DND-41 (cell line): ENCODE measurements at regions not wholly inside any gene's neighbourhood (a gene's known extent, or its start where the extent isn't known, plus 50 kb on each side); places are given as distances from the start of the nearest gene placed in this dataset.

Experiments
- CTCF ChIP-seq: IDR thresholded peaks from 2 replicates; pipeline ENCODE4 v1.5.1; 2012; ENCODE audit warnings: borderline replicate concordance, low read length, moderate library complexity, mild to moderate bottlenecking; ENCODE audit not compliant: poor library complexity, severe bottlenecking; ENCODE audit errors: extremely low read depth
- EZH2 ChIP-seq: IDR thresholded peaks from 3 replicates; pipeline ENCODE4 v1.6.1; 2012; ENCODE audit warnings: borderline replicate concordance, low read depth, mild to moderate bottlenecking, moderate library complexity, low read length, inconsistent platforms; ENCODE audit not compliant: severe bottlenecking

DNA sequence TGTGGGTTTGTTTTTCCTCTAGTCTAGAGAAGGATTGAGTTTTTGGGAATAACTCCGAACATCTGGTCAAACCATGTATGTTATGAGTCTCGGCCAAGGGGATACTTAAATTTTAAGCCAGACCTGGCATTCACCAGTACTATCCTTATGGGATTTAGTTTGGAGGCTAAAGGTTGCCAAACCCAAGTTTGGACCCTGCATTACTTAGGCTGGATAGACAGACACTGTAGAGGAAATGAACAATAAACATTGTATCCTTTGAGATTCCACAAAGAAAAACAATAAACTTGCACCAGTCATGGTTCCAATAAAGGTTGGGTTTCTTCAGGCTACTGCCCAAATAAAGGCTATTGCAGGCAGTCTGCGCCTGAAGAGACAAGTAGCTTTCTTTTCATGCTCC is 296.7 kb upstream of the MEF2C start:
- TF ChIP-seq CTCF (no peak), EZH2 (no peak)
